NCI-H1417 treated with DMSO at 0.1 percent for 48 hours (cell line): ENCODE measurements at regions not wholly inside any gene's neighbourhood (a gene's known extent, or its start where the extent isn't known, plus 50 kb on each side); places are given as distances from the start of the nearest gene placed in this dataset.
"Not testable (repeated sequence)": the region's sequence is repeated elsewhere in the genome, so short reads cannot be mapped to it uniquely, and the experiment has no call there.

Experiments
- DNase-seq: peaks from one replicate; lab custom pipeline; 2025; lab: John Stamatoyannopoulos, UW

GRCh38 chr16:60681043-60681442, 1355.2 kb downstream of the CDH8 start:
- no peak for DNase-seq

- no peak for DNase-seq
Measured at GRCh38 chr16:60675022-60675421, 1361.2 kb downstream of the CDH8 start.

GRCh38 chr16:60674241-60674640, 1362.0 kb downstream of the CDH8 start:
- DNase-seq = no peak

GRCh38 chr16:60655514-60656153, 1380.6 kb downstream of the CDH8 start:
- no peak for DNase-seq

- no peak for DNase-seq
Measured at GRCh38 chr16:60651346-60651745, 1384.9 kb downstream of the CDH8 start.

- no peak for DNase-seq
Measured at GRCh38 chr16:60648290-60648689, 1387.9 kb downstream of the CDH8 start.

- DNase-seq = not testable (repeated sequence)
Measured at GRCh38 chr16:60647388-60647787, 1388.8 kb downstream of the CDH8 start.

GRCh38 chr16:60646631-60647030, 1389.6 kb downstream of the CDH8 start:
- DNase-seq = no peak

- DNase-seq = no peak
Measured at GRCh38 chr16:60645541-60645940, 1390.7 kb downstream of the CDH8 start.

GRCh38 chr16:60642956-60643355, 1393.3 kb downstream of the CDH8 start:
- no peak for DNase-seq

- no peak for DNase-seq
Measured at GRCh38 chr16:60641067-60641665, 1395.1 kb downstream of the CDH8 start.

GRCh38 chr16:60640038-60640437, 1396.2 kb downstream of the CDH8 start:
- DNase-seq = no peak

GRCh38 chr16:60636636-60637035, 1399.6 kb downstream of the CDH8 start:
- not testable (repeated sequence) for DNase-seq

- no peak for DNase-seq
Measured at GRCh38 chr16:60636117-60636516, 1400.1 kb downstream of the CDH8 start.

GRCh38 chr16:60635548-60635947, 1400.7 kb downstream of the CDH8 start:
- no peak for DNase-seq

GRCh38 chr16:60611844-60612243, 1424.4 kb downstream of the CDH8 start:
- DNase-seq = no peak

- DNase-seq = no peak
Measured at GRCh38 chr16:60608971-60609370, 1427.3 kb downstream of the CDH8 start.

GRCh38 chr16:60605652-60606051, 1430.6 kb downstream of the CDH8 start:
- DNase-seq = not testable (repeated sequence)

- no peak for DNase-seq
Measured at GRCh38 chr16:60605176-60605575, 1431.1 kb downstream of the CDH8 start.

- no peak for DNase-seq
Measured at GRCh38 chr16:60586493-60586892, 1449.7 kb downstream of the CDH8 start.

GRCh38 chr16:60582528-60582927, 1453.7 kb downstream of the CDH8 start:
- DNase-seq = no peak

- DNase-seq = no peak
Measured at GRCh38 chr16:60566901-60567300, 1469.3 kb downstream of the CDH8 start.

- no peak for DNase-seq
Measured at GRCh38 chr16:60564588-60564987, 1471.7 kb downstream of the CDH8 start.

- DNase-seq = no peak
Measured at GRCh38 chr16:60563166-60563565, 1473.1 kb downstream of the CDH8 start.
